GM18861 (cell line): ENCODE measurements at regions not wholly inside any gene's neighbourhood (a gene's known extent, or its start where the extent isn't known, plus 50 kb on each side); places are given as distances from the start of the nearest gene placed in this dataset.
"Not testable (repeated sequence)": the region's sequence is repeated elsewhere in the genome, so short reads cannot be mapped to it uniquely, and the experiment has no call there.

Source experiments
- ATAC-seq: cut with Tn5 transposase; IDR thresholded peaks from one replicate; pipeline ENCODE4 v1.9.1; 2021; ENCODE audit not compliant: unreplicated experiment

- ATAC-seq, result no peak
Measured at GRCh38 chr11:67776852-67777520, 102.6 kb upstream of the ALDH3B2 start.

GRCh38 chr11:67774175-67774574 lies 99.8 kb upstream of the ALDH3B2 start:
- not testable (repeated sequence) for ATAC-seq

GRCh38 chr11:67768001-67768730 lies 93.7 kb upstream of the ALDH3B2 start:
- not testable (repeated sequence) for ATAC-seq

- ATAC-seq, result not testable (repeated sequence)
Measured at GRCh38 chr11:67761211-67761610, 86.8 kb upstream of the ALDH3B2 start.

GRCh38 chr11:67759321-67759720 lies 84.9 kb upstream of the ALDH3B2 start:
- not testable (repeated sequence) for ATAC-seq

DNA sequence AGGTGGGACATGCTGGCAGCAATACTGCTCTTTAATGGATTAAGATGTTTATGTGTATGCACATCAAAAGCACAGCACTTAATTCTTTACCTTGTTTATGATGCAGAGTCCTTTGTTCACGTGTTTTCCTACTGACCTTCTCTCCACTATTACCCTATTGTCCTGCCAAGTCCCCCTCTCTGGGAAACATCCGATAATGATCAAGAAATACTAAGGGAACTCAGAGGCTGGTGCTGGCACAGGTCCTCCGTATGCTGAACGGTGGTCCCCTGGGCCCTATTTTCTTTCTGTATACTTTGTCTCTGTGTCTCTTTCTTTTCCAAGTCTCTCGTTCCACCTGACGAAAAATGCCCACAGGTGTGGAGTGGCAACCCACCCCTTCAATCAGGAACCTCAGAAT lies 84.0 kb upstream of the ALDH3B2 start:
- not testable (repeated sequence) for ATAC-seq

- not testable (repeated sequence) for ATAC-seq
Measured at GRCh38 chr11:67758009-67758408, 83.6 kb upstream of the ALDH3B2 start.

DNA sequence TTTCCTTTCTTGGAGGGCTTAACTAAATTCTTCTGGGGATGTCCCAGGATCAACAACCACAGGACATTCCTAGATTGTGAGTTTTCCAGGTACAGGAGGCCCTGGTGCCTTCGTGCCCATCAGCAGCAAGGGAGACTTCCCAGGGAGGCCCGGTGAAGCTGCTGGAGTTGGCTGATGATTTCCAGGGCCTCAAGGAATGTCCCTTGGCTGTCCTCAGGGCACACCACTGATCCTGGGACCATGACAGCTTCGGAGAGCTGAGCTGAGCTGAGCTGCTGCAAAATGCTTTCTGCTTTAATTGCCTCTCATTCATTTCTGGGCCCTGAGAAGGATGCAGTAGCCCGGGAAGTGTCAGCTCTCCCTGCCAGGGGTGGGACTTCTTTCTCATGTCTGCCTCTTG lies 79.4 kb upstream of the ALDH3B2 start:
- ATAC-seq, result not testable (repeated sequence)

DNA sequence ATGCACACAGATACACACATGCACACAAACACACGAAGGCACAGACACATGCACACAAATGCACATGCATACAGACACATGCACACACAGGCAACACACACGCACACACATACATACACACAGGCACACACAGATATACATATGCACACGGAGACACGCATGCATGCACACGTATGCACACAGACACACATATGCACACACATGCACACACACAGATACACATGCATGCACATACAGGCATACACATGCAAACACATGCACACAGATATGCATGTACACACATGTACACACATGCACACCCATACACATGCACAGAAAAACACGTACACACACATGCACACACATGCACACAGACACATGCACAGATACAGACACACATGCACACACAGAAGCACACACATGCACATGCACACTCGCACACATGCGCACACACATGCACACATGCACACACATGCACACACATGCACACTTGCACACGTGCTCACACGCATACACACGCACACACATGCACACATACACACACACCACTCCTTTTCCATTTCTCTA lies 70.8 kb upstream of the ALDH3B2 start:
- no peak for ATAC-seq

GRCh38 chr11:67744231-67744630 lies 69.8 kb upstream of the ALDH3B2 start:
- ATAC-seq, result not testable (repeated sequence)

DNA sequence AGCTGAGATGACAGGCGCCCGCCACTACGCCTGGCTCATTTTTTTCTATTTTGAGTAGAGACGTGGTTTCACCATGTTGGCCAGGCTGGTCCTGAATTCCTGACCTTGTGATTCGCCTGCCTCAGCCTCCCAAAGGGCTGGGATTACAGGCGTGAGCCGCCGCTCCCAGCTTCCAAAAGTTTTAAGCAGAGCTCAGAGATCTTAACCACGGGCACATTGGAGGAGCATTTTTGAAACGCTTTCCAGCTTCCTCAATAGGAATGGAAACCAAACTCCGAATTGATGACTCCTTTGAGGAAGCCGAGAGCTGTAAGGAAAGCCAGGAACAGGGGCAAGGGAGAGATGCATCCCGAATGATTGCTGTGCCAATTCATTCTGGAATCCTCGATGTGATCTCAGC lies 63.8 kb upstream of the ALDH3B2 start:
- ATAC-seq, result not testable (repeated sequence)

DNA sequence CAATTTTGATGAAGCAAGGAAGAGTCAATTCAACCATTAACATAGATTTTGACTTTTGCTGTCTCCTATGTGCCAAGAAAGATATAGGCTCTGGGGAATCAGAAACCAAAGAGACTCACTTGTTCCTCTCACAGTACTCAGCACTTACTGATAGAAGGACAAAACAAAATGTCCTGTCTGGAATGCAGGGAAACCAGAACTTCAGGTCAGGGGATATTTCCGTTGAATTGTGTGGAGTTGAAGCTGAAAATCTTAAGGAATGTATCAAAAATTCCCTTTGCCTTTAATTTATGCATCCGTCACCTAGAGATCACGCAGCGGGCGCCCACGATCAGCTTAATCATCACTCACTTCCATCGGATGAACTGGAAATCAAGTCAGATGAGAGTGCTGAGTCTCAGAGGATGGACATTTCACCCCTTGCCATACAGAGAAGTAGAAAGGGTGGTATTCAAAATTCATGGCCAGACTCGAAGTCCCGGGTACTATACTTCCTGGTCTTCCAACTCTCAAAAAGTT lies 63.2 kb upstream of the ALDH3B2 start:
- not testable (repeated sequence) for ATAC-seq

DNA sequence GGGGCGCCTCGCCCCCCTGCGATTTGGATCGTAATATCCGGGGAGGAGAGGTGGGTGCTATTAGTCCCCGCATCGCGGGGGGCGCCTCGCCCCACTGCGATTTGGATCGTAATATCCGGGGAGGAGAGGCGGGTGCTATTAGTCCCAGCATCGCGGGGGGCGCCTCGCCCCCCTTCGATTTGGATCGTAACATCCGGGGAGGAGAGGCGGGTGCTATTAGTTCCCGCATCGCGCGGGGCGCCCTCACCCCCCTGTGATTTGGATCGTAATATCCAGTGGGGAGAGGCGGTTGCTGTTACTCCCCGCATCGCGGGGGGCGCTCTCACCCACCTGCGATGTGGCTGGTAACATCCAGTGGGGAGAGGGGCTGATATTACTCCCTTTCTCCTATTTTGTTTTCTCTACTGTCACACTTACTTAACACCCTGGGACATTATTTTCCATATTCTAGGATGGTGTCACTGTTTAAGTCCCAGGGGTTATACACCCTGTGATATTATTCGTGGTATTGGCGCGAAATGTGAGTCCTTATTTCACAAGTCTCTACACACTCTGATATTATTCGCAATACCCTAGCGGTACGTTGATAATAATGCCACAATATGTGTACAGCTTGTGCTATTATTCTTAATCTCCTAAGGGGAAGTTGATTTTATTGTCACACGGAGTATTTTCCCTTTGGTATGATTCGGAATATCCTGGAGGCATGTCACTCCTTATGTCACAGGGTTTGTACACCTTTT lies 57.8 kb upstream of the ALDH3B2 start:
- no peak for ATAC-seq

DNA sequence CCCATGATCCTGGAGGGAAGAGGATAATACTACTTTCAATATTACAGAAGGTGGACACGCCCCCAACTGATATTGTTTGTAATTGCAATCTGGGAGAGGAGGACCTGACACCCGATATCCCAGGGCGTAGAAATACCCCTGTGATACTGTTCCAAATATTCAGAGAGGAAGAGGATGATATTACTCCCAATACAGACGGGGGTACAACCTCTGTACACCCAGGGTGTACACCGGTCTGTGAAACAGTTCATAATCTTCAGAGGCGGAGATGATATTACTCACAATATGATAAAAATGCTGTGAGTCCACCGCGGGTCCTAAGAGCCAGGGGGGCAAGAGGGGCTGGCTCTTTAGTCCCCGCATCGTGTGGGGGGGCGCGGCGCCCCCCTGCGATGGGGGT lies 57.2 kb upstream of the ALDH3B2 start:
- no peak for ATAC-seq

- ATAC-seq, result not testable (repeated sequence)
Measured at GRCh38 chr11:67728163-67728571, 53.7 kb upstream of the ALDH3B2 start.

GRCh38 chr11:67727066-67728040 lies 52.9 kb upstream of the ALDH3B2 start:
- ATAC-seq, result not testable (repeated sequence)
